GM21447 (cell line): ENCODE measurements at regions not wholly inside any gene's neighbourhood (a gene's known extent, or its start where the extent isn't known, plus 50 kb on each side); places are given as distances from the start of the nearest gene placed in this dataset.

ENCODE experiments used
- ATAC-seq: cut with Tn5 transposase; IDR thresholded peaks from one replicate; pipeline ENCODE4 v1.9.1; 2021; ENCODE audit not compliant: unreplicated experiment

DNA sequence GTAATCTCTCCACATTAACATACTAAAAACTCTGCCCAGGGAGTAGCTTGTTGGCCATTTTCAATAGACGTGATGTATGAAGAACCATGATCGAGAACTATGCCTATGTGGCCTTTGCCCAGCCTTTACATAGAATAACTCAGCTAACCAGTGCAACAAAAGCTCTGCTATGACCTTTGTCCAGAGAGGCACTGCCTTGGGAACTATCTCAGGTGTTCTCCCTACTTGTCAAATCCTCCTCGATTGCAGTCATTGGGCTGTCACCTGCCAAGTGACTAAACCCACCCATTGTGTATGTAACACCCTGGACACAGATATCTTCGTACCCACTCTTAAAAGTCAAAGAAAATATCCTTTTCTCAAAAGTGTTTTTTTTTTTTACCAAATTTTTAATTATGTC is 610.3 kb upstream of the GALNTL6 start:
- no peak for ATAC-seq

DNA sequence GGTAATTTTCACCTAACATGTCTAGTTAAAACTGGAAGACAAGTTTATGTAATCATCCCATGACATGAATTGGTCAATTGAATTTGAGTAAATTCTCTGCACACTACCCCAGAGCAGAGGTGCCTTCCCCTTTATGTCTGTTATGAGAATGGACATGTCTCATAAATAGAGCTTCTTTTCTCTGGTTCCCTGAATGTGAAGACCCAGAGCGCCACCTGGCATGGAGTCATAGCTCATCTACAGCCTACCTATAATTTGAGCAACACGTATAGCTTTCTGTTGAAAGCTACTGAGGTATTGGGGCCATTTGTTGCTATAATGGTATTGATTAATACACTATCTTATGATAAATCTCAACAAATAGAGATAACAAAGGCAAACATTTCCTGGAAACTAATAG is 626.5 kb upstream of the GALNTL6 start:
- no peak for ATAC-seq

DNA sequence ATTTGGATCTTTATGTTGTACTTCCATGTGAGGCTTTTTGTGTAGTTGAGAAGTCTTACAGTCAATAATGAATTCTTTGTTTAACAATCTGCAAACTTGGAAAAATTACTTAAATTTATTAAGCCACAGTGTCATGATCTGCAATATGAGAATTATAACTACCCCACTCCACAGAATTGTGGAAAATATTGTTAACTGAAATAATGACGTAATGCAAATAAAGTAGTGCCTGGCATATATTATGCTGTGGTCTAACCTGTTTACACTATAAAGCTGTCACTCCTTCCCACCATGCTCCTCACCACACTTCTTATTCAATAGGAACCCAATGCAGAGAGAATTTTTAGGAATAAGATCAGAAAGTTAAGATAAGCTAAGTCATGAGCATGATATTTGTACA is 632.1 kb upstream of the GALNTL6 start:
- ATAC-seq: no peak

DNA sequence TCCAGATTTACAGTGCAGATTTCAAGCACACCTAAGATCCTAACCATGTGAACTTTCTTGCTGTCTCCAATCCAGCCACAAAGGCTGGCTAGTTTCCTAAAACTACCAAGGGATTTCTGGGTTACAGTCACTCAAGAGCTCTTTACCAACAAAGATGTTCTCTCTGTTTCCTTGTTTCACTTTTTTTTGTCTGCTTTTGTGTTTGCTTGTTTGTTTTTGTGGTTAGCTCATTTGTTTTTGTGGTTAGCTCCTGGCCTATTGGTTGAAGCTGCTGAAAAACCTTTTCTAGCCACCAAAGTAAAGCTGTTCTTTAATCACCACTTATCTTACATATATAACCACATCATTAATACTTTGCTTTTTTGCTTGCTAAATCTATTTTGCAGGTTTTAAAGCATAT is 642.5 kb upstream of the GALNTL6 start:
- no peak for ATAC-seq

DNA sequence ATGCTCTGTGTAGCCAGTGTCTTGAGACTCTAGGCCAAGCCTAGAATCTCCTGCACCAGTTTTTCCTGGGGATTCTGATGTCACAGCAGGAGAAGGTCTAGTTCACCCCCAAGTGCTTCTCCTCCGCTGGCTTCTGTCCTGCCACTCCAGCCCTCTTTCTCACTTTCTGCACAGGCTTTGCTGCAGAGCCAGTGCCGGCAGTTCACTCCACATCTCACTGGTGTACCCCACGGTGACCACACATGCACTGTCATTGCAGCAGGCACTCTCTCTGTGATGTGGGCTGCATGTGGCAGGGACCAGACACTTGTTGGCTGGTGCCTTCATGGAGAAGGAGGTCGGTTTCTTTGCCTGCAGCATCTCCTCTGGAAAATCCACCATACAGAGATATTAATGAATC is 643.8 kb upstream of the GALNTL6 start:
- ATAC-seq: no peak

DNA sequence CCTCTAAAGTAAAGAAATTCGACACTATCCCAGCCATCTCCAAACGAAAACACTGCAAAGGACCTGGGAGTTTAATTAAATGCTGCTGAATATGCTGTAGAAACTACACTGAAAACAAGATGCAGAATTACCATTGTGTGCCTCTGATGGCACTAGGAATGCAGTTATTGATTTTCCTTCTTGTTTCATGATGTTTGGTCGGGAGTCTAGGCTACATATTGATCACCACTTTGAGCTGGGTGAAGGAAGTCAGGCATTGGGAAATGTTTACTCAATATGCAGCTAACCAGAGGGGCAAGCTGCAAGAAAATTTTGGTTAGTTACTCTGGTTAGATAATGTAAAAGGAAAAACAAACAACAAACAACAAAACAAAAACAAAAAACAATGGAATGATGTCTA is 650.7 kb upstream of the GALNTL6 start:
- ATAC-seq: no peak

DNA sequence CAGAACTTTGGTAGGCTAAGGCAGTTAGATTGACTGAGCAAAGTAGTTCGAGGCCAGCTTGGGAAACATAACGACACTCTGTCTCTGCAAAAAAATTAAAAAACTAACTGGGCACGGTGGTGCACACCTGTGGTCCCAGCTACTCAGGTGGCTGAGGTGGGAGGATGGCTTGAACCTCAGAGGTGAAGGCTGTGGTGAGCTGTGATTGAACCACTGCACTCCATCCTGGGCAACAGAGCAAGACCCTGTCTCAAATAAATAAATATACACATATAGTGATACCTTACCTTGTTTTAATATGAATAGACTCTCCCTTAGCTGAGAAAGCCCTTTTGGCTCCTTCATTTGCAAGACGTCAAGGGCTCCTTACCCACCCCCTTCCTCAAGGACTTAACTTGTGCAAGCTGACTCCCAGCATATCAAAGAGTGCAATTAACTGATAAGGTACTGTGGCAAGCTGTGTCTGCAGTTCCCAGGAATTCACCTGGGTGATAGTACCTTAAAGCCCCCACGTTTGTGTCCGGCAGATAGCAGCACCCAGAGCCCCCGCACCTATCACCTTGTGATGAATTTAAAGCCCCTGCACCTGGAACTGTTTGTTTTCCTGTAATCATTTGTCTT is 655.6 kb upstream of the GALNTL6 start:
- ATAC-seq: no peak

DNA sequence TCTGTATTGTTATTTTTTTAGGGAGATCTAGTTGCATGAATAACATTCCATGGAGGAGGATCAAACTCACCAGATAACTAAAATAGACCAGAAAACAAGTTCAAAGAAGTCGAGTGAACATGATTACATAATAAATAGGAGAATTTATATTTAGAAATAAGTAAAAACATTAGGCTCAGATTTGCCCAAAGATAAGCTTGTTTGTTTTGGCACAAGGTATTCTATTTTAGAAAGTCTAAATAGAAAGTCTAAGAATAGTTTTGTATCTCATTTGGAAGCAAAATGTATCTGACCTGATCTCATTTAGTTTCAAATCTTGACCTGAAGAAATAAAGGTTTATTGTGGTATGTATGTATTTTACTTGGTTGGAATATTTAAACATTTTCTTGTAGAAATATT is 670.6 kb upstream of the GALNTL6 start:
- no peak for ATAC-seq

DNA sequence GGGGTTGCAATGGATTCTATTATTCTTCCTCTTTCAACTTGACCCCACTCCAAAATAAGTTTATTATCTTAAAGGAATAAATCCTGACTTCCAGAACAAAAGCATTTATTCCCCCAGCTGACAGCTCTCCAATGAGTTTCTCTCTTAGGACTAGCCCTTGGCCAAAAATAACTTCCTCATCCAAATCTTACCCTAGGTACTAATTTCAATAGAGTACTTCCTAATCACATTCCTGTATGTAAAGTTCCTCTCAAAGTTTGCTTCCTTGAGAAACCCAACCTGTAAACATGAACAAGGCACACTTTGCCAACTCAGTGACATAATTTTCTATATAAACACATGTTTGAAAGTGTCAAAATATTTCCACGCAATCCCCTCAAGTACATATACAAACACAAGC is 671.2 kb upstream of the GALNTL6 start:
- no peak for ATAC-seq

DNA sequence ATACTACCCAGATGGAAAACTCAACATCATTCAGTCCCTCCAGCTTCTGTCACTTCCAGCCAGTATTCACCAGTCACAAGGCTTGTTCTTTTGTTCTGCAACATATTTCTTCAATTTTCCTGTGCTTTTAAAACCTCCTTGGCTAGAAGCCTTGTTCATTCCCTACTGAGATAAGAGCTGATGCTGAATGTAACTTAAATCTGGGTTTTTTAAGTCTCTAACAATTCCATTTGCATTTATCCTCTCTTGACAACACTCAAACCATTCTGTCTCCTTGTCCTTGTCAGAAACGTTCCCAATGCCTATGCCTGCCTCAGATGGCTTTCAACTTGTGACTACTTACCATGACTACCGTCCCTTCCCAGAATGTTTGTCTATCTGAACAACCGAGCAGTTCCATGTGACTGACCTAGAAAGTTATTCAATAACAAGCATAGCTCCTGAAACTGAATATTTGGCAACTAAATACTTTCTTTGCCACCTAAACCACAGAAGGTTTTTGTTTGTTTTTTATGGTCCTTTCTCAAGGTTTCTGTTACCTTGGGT is 682.9 kb upstream of the GALNTL6 start:
- peak; percentile 60 for ATAC-seq

DNA sequence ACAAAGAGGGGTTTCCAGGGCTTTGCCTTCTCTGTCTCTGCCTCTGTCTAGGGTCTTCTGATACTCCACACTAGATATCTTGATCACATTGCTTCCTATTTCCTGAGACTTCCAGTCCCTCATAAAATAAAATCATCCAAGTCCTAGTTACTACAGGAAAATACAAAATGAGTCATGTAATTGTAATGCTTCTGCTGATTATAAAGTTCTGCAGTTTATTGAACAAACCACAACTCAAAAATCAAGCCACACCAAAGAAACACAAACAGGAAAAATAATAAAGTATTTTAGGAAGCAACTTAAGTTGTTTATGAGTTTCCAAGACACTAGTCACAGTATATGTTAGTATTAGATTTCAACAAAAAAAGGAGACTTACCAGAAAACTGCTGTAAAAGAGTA is 695.1 kb upstream of the GALNTL6 start:
- ATAC-seq: no peak

DNA sequence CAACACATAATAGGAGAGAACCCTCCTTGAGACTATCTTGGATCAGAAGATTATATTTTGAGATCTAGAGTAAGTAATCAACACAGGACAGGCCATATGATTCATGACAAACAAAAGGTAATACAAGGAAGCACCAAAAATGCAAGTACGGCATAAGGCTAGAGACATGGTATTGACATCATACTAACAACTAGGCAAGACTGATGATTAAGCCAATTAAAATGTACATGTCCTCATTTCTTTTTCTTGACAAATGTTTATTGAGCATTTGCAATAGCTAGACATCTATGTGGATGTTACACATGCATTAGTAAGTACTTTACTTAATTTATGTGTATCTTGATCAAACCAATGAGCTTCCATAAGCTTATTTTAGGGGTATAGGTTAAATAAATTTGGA is 695.7 kb upstream of the GALNTL6 start:
- no peak for ATAC-seq

DNA sequence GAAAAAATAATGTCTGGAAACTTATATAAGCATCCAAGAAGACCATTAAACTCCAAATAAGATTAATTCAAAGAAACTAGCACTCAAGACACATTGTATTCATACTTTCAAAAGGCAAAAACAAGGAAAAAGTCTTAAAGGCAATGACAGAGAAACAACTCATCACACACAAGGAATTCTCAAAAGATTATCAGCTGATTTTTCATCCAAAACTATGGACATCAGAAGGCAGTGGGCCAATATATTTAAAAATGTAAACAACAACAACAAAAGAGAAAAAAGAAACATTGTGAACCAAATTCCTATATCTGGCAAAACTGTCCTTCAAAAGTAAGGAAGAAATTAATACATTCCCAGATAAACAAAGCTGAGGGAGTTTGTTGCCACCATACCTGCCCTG is 711.4 kb upstream of the GALNTL6 start:
- no peak for ATAC-seq

DNA sequence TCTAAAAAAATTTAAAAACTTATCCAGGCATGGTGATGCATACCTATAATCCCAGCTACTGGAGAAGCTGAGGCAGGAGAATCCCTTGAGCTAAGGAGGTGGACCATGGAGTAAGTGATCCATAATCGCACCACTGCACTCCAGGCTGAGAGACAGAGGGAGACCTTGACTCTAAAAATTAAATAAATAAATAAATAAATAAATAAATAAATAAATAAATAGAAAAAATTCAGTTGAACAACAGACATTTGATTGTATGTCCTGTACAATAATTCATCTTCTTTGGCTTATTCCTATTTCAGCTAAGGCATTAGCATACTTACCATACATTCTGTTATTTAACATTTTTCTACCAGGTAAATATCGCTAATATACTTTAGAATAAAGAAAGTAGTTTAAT is 726.1 kb upstream of the GALNTL6 start:
- ATAC-seq: no peak

DNA sequence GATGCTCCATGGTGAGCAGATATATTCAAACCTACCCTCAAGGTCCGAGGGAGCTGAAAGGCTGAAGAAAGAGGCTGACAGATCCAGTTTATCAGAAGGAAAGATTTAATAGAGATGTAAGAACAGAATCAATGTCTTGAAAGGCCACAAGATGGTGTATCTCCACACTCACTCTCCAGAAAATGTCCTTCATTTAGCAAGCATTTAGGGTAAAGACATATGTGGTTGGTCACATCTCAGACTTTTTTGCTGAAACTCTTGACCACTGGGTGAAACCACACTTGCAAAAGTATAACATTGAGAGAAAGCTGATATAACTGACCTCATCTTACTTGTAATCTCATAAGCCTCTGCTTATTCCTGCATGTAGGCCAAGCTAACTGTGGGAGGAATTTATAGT is 745.8 kb upstream of the GALNTL6 start:
- ATAC-seq: no peak

DNA sequence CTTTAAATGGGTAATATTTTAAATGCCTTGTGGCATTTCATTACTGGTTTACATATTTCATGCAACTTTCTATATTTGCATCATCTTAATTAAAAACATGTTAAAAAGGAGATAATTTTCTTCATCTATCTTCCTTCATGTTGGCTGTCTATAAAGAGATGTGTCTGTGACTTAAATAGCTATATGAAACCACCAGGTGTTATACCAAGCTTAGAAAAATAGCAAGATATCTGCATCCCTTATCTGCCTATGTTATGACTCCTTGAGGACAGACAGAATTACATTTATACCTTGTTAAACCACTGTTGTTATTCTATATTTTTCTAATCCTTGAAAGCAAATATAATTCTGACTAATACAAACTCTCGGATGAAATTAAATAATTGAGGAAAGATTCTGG is 763.8 kb upstream of the GALNTL6 start:
- ATAC-seq: no peak

DNA sequence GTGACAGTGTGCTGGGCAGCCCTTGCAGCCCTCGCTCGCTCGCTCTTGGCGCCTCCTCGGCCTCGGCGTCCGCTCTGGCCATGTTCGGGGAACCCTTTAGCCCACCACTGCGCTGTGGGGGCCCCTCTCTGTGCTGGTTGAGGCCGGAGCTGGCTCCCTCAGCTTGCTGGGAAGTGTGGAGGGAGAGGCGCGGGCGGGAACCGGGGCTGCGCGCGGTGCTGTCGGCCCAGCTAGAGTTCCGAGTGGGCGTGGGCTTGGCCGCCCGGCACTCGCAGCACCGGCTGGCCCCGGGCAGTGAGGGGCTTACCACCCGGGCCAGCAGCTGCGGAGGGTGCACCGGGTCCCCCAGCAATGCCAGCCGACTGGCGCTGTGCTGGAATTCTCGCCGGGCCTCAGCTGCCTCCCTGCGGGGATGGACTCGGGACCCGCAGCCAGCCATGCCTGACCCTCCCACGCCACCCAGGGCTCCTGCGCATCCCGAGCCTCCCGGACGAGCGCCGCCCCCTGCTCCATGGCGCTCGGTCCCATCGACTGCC is 770.1 kb upstream of the GALNTL6 start:
- no peak for ATAC-seq

DNA sequence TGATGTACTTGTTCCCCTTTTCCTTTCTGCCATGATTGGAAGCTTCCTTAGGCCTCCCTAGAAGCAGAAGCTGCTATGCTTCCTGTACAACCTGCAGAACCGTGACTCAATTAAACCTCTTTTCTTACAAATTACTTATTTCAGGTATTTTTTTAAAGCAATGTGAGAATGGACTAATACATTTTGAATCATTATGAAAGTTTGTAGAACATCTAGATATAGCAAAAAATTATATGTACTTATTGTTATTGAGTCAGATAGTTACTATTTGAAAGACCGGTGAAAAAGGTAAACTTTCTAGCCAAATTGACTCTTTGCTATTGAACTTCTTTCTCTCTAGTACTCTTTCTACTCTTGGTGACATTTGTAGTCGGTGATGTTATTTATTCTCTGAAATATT is 777.3 kb upstream of the GALNTL6 start:
- ATAC-seq: no peak

DNA sequence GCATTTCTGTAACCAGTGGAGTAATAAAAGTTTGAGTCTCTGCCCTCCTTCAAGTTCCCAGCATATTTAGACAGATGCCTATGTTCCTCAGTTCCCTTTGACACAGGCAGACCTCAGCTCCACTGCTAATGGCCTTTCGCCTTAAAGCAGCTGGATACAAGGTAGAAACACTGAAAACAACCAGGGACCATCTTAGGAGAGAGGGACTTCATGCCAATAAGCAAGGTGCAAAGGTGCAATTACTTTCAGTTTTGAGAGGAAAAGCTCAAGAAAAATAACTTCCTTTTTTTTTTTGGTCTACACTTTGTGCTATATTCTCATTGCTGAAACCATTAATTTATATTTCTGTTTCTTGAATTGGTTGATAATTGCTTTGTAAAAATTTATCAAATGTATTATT is 781.9 kb upstream of the GALNTL6 start:
- no peak for ATAC-seq

DNA sequence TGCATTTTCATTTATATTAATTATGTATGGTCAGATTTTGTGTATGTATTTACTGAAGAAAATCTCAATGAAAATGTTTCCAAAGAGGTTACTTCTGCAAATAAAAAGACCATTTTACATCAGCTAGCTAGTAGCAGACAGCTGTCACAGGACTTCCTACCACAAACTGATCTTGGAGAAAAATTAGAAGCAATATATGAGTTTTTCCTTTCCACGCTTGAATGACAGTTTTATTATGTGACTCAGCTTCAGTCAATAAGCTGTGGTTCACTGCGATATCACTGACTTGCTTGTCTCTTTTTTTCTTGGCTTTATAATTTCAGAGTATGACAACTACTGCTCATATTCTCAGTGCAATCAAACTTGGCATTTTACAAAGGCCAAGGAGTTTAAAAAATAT is 787.4 kb upstream of the GALNTL6 start:
- ATAC-seq: no peak

DNA sequence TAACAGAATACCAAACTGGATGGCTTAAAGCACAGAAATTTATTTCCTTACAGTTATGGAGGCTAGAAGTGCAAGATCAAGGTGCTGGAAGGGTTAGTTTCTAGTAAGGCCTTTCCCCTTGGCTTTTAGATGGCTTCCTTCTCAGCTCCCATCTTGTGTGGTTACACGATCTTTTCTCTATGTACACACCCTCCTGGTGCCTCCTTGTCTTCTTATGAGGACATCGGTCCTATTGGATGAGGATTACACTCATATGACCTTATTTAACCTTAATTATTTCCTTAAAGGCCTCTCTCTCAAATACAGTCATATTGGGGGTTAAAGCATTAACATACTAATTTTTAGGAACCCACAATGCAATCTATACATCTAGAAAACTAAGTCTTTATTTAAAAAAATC is 787.9 kb upstream of the GALNTL6 start:
- no peak for ATAC-seq

DNA sequence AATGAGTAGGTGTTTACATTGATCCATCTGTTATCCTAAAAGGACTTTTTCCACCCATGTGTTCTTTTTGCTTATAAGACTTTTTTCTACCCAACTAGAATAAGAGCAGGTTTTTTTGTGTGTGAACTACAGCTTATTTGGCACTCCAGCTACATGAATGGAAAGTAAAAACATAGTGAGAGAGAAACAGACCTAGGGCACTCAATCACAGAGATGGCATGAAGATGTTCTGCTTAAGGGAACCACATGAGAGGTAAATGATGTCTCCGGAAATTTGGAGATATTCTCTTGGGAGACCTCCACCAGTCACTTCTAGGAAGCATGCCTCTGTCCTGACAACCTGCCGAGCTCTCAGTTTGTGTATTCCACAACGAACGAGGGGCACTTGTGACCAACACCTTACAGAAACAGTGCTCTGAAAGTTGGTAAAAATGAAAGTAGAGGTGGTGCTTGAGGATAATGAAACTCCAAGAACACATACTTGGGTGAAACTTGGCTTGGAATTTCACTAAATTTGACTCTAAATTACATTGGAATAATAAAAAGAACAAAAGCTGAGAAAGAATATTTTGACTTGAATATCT is 788.4 kb upstream of the GALNTL6 start:
- no peak for ATAC-seq

DNA sequence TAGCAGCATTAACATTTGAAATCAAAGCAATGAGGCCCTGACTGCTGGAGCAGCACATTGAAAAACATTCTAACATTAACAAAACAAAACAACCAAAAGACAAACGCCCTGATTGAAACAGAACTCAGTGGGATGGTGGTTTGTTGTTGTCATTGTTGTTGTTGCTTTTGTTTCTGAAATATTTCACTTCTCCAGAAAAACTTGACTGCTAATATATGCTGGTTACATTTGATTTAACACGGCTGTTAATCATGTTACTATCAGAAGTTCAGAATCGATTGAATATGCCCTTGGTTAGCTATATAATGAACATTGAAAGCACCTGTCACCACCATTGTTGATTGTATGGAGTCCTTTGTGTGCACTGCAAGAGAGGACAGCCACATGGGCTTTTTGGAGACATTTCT is 790.4 kb upstream of the GALNTL6 start:
- ATAC-seq: no peak
